Superior temporal gyrus (tissue), 1 donor: ENCODE measurements at regions not wholly inside any gene's neighbourhood (a gene's known extent, or its start where the extent isn't known, plus 50 kb on each side); places are given as distances from the start of the nearest gene placed in this dataset.

ENCODE experiments used
- DNase-seq: peaks from one replicate; pipeline ENCODE4 v3.0.0-alpha.2; 2016; ENCODE audit errors: extremely low spot score

GRCh38 chr20:7250337-7250736, 482.9 kb downstream of the BMP2 start:
- DNase-seq, result no peak

DNA sequence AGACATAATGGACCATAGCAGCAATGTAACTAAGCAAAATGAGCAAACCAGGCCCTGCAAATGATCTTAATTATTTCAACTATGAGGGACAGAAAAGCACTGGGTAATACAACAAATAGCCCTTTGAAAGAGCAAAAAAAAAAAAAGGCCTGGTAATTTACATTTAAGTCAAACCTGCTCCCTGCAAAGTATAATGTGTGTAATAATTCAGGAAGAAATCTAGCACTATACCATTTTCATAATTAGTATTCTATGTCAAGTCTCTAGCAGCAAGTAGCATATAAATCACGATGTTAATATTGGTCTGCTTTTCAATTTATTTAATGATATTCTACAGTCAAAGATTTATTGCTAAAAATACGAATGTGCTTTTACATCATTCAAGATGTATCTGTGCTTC, 489.6 kb downstream of the BMP2 start:
- DNase-seq, result no peak

DNA sequence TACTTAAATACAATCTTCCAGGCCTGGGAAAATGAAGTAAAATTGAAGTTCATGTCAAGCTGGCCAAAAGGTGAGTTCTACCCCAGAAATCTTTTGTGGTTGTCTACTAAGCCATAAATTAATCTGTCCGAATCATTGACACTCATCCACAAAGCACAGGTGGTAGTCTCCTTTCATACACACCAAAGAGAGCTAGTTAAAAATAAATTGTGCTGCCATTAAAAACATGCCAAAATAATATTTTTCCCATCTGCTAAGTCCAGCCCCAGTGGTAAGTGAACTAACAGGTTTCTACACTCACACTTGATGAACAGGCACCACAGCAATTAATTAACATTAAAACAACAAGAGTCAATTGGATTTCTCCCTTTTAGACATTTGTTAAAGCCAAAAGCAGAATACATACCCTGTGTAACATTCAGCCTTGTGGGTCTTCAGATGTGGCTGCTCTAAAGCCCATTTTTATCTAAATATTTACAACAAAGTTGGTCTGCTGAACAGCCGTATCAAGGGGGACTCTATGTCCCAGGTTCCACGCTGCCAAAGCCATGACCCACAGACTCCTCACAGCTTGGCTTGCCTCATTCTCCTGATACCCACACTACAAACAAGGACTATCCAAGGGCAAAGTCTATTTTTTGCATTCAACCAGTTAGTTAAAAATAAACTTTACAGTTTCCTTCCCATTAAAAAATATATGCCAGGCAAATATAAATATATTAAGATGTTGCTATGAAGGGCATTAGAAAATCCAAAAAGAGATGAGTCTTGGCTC, 490.4 kb downstream of the BMP2 start:
- no peak for DNase-seq

GRCh38 chr20:7262803-7263202, 495.3 kb downstream of the BMP2 start:
- no peak for DNase-seq

DNA sequence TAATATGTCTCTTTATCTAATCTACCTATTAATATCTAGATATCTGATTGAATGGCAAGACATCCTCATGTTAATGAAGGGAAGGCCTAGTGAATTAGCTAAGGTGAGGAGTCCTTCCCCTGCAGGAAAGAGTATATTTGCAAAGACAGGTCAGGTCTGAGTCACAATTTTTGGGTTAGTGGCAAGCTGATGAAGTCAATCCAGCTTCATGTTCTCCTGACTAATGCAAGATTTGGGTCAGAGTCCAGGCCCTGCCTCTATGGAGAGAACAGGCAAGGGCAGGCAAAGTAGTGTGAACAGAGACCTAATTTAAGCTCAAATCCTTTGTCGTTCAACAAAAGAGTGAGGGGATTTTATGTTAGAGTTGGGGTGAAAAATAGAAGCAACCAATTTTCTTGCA, 496.7 kb downstream of the BMP2 start:
- no peak for DNase-seq

DNA sequence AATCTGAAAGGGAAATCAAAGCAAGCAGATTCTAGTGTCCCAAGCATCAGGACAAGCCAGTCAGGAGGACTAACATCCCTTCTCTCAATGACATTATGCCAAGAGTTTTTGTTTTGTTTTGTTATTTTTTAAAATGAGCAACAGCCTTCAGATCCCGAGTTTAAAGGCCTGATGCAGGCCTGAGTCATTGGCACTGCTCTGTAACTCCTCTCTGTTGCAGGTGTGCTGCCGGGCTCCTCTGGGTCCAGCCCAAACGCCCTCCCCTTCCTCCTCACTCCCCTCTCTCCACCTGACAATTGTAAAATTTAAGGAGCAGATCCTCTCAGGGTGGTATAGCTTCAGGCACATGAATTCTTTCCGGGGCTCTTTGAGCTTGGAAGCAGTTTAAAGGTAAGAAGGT, 502.0 kb downstream of the BMP2 start:
- DNase-seq, result no peak

GRCh38 chr20:7272512-7272911, 505.0 kb downstream of the BMP2 start:
- DNase-seq, result peak; percentile 13

GRCh38 chr20:7274870-7275269, 507.4 kb downstream of the BMP2 start:
- no peak for DNase-seq

- no peak for DNase-seq
Observed at GRCh38 chr20:7275645-7276237, 508.3 kb downstream of the BMP2 start.

DNA sequence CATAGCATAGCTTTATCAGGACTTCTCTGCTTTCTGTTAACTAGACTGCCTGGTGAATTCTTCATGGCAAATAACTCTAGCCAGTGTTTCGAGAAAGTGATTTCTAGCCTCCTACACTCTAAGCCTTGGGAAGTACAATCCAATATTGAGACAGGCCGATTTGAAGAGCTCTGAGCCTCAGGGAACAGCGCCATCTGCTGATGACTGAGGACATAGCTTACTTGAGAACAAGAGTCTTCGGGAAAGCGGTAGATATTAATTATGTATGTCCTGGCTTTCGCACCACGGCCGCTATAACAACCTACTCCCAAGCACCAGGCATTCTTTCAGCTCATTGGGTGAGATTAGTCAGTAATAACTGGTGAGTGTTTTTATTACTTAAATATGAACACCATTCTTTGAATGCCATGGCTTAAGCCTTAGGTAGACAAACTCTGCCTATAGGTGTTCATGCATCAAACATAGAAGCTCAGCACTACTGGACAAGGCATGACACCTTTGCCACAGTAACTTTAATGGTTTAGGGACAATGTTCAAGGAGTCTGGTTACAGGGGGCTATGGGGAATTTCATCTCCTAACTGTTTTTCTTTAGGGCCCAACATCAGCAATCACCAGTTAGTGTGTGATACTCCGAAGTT, 518.6 kb downstream of the BMP2 start:
- DNase-seq, result peak; percentile 96

GRCh38 chr20:7291323-7291943, 523.9 kb downstream of the BMP2 start:
- DNase-seq, result no peak

GRCh38 chr20:7291946-7292345, 524.5 kb downstream of the BMP2 start:
- no peak for DNase-seq

GRCh38 chr20:7294816-7295360, 527.4 kb downstream of the BMP2 start:
- DNase-seq, result no peak

DNA sequence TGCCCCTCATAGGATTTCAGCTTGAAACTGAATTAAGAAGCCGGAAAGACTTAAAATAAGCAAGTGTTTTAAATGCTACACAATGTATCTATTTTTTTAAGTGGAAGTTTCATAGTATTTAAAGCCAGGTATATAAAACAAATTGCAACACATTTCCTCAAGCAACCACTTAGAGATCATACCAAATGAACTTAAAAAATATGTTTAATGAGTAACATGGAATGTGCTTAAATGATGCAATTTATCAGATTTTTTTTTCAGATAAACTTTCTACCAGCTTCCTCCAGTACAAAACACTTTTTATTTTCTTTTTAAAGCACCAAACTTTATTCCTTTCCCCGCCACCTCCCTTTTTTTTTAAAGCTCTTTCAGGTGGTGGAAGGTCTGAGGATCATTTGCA, 534.3 kb downstream of the BMP2 start:
- no peak for DNase-seq

- no peak for DNase-seq
Observed at GRCh38 chr20:7302250-7302649, 534.8 kb downstream of the BMP2 start.

DNA sequence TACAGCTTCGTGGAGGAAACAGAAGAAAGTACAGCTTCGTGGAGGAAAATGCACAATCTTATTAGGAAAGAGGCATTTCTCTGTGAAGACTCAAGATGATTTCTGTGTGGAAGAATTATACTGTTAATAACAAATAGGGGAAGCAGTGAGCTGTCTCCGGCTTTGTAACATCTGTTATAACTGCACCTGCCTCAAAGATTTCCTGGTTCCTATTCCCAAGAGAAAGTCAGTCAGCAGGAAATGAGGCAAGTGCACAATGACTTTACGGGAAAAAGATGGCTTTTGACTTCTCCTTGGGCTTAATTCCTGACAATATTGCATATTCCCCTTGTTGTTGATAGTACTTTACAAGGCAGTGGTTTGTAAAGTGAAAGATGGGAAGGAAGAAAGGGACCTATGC, 538.5 kb downstream of the BMP2 start:
- no peak for DNase-seq

DNA sequence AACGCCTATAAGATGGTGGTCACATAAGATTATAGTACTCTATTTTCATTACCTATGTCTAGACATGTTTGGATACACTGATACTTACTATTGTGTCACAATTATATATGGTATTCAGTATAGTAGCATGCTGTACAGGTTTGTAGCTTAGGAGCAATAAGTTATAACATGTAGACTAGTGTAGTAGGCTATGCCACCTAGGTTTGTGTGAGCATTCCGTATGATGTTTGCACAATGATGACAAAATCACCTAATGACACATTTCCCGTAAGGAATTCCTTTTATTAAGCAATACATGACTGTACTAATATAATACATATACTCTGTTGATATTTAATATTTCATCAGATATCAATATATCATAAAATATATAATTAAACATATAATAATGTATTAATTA, 540.7 kb downstream of the BMP2 start:
- DNase-seq, result no peak

GRCh38 chr20:7313047-7313446, 545.6 kb downstream of the BMP2 start:
- no peak for DNase-seq

DNA sequence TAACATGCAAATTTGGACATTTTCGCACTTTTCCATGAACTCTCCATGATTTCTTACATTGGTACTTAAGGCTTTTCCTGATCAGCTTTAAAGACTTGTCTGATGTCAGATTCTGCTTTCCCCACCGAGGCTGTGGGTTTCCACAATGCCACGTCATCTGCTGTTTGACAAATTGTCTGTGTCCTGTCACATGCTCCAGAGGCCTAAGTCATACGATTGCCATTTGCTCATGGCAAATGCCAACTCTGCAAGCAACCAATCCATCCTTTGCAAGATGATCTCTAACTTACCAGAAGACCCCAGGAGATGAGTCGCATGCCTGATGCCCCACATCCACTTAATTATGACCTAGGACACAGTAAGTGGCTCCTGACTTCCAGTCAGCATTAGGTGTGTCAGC, 556.5 kb downstream of the BMP2 start:
- no peak for DNase-seq

- DNase-seq, result no peak
Observed at GRCh38 chr20:7327810-7328209, 560.3 kb downstream of the BMP2 start.

- no peak for DNase-seq
Observed at GRCh38 chr20:7330850-7331249, 563.4 kb downstream of the BMP2 start.

GRCh38 chr20:7332169-7332568, 564.7 kb downstream of the BMP2 start:
- no peak for DNase-seq
